Adrenal gland (tissue), 9 donors: ENCODE measurements at regions not wholly inside any gene's neighbourhood (a gene's known extent, or its start where the extent isn't known, plus 50 kb on each side); places are given as distances from the start of the nearest gene placed in this dataset.
A peak's percentile ranks its signal among the peaks of the same experiment; 100 is the strongest.

Experiments used
- DNase-seq, 7 donors: peaks; one replicate each; pipeline ENCODE4 v3.0.0-alpha.2; 2019 to 2020
- H3K27ac ChIP-seq, 5 donors: fragments of 200-600 bp; sonication (generic) in 4 of 5; 1 replicate in 3 of 5; 2 replicates in 2 of 5; pipeline versions ENCODE4 v1.5.1 to v1.8.0; 2016 to 2020; ENCODE audit warnings: mild to moderate bottlenecking in 1 of 5
- H3K27me3 ChIP-seq: fragments of 200-600 bp; 2 replicates; pipeline ENCODE4 v1.8.0; 2021
- H3K36me3 ChIP-seq, 2 donors: fragments of 200-600 bp; replicated peaks in 1 of 2; 1 replicate in 1 of 2; 2 replicates in 1 of 2; pipeline versions ENCODE4 v1.5.1 to v1.8.0; 2018 to 2022
- H3K4me1 ChIP-seq, 2 donors: fragments of 200-600 bp; replicated peaks in 1 of 2; 1 replicate in 1 of 2; 2 replicates in 1 of 2; pipeline versions ENCODE4 v1.5.1 to v1.8.0; 2018 to 2021
- H3K4me3 ChIP-seq, 4 donors: fragments of 200-600 bp; sonication (generic) in 3 of 4; one replicate each; pipeline ENCODE4 v1.5.1; 2016 to 2018
- H3K9me3 ChIP-seq, 3 donors: fragments of 200-600 bp; sonication (generic) in 1 of 3; replicated peaks in 1 of 3; 1 replicate in 2 of 3; 2 replicates in 1 of 3; pipeline versions ENCODE4 v1.5.1 to v1.8.0; 2016 to 2021
- CTCF ChIP-seq, 6 experiments: fragments of 450-650 bp in 4 of 6; fragments of 200-600 bp in 2 of 6; sonication (generic) in 1 of 6; IDR thresholded peaks; 1 replicate in 5 of 6; 2 replicates in 1 of 6; pipeline versions ENCODE4 v1.5.1 to v1.8.0; 2016 to 2021; ENCODE audit warnings: antibody characterized with exemption in 6 of 6, mild to moderate bottlenecking in 2 of 6, moderate library complexity in 1 of 6
- POLR2A ChIP-seq, 2 donors: fragments of 450-650 bp; IDR thresholded peaks; one replicate each; pipeline ENCODE4 v1.6.1; 2017; ENCODE audit warnings: antibody characterized with exemption in 2 of 2, mild to moderate bottlenecking in 2 of 2, moderate library complexity in 1 of 2
- WGBS, 4 donors: extraction: QIAGEN DNeasy Blood & Tissue Kit in 2 of 4; methylation state at CpG; one replicate each; pipeline versions ENCODE4 v1.1.5 to v1.1.7; 2013 to 2017; 5-methylcytosine and 5-hydroxymethylcytosine counted together
- intact Hi-C, 2 donors: fragments of 100-400 bp; cut with DNase I; formaldehyde crosslinking; loops; one replicate each; pipeline versions ENCODE4 v1.14.1 to v1.15.0; 2022 to 2023
- donor health status: healthy with polysubstance abuse.
- donor health status: Bipolar disorder and iron deficiency.
- donor health status: DM: yes; HTN: yes; CAD: no.
- donor health status: DM: no; HTN: no; CAD: no.
- donor health status: DM: no; HTN: no; CAD: no.

DNA sequence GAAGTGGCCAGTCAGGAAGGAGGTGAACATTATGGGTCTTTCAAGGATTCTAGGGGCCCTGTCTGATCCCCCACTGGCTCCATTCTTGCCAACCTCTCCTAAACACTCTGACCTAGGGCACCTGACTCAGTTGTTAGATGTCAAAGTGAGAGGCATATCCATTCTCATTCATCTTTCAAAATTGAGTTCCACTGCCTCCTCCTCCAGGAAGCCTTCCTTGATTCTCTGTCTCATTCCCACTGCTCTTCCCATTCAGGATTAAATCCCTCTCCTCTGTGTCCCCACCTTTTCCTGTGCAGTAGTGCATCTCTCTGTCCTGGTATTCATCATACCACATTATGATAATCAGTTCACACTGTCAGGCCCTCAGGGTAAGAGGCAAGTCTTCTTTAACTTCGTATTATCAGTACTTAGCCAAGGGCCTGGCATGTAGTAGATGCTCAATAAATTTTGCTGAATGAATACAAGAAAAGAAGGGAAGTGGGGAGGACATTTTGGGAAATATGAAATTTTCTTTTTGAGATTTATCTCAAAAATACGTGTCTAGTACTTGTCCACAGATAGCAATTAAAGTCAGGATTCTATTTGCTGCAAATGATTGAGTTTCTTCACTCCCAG lies 61.8 kb upstream of the ITPKB start:
- no peaks in the 10 kb centered on the region for H3K27me3 ChIP-seq
- H3K4me3 ChIP-seq = no peak overlapping the region
- no peaks in the 10 kb centered on the region for H3K9me3 ChIP-seq
- no peak overlapping the region for H3K27ac ChIP-seq
- no peaks in the 10 kb centered on the region for H3K4me1 ChIP-seq
- WGBS, 4 donors = 67 to 82% (median 79%) methylated on average over 2 of the region's 2 CpGs
- TF ChIP-seq POLR2A (IDR thresholded peaks at IDR 0.05) (no peak), CTCF (IDR thresholded peaks at IDR 0.05) (no peak)
- intact Hi-C loops = no loop called here
- no peak for DNase-seq
- no peaks in the 10 kb centered on the region for H3K36me3 ChIP-seq

GRCh38 chr1:226799634-226800281 lies 60.7 kb upstream of the ITPKB start:
- H3K27ac ChIP-seq = peak overlapping the region in 1 of 5 donors; percentile 40
- no peaks in the 10 kb centered on the region for H3K36me3 ChIP-seq
- no peaks in the 10 kb centered on the region for H3K4me1 ChIP-seq
- H3K4me3 ChIP-seq = no peak overlapping the region
- no peaks in the 10 kb centered on the region for H3K9me3 ChIP-seq
- WGBS, 4 donors = 77 to 87% (median 80%) methylated on average over 12 of the region's 12 CpGs
- intact Hi-C loops = no loop called here
- no peak for DNase-seq
- no peak for TF ChIP-seq CTCF (IDR thresholded peaks at IDR 0.05)
- no peak for TF ChIP-seq POLR2A (IDR thresholded peaks at IDR 0.05)
- H3K27me3 ChIP-seq = no peaks in the 10 kb centered on the region

DNA sequence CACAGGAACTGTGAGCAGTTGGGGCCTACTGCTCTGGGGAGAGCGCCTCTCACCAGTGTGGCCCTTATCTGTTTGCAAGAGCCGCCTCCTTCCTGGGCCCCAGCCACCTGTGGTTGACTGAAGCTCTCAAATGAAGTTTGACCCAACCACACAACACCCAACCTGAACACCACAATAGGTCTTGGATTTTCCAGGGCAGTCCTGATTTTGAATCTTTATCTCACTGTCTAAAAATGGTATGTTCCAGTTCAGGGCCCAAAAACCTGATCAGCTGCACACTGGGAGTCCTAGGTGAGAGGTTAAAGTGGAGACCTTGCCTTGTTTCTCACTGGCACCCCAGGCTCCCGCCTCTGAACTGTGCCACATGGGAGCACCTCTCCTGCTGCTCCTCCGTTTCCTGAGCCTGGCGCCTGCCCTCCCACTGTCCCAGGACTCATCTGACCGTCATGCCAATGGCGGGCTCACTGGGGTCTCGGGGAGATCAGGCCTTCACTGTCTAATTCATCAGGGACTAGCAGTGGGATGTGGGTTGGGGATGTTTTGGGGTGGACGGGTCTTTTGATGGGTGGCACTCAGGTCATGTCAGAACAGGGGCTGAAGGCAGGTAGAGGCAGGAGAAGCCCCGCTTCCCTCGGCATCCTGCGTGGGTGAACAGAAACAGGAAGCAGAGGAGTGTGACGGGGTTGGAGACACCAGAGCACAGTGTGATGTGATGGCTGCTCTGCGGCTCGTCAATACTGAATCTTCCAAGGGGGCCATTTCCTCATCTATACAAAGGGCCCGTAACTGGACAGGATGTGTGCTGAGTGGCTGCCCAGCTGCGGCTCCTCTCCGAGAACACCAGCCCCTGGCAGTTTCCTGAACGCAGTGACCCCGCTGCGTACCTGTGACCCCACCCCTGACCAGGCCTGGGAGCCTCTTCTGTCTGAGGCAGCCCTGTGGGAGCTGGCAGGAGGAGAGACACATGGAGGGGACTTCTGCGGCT lies 59.6 kb upstream of the ITPKB start:
- WGBS, 4 donors = 72 to 76% (median 76%) methylated on average over 19 to 22 of the region's 22 CpGs
- Histone ChIP-seq H3K36me3 (no peaks in the 10 kb centered on the region), H3K27ac (peak overlapping the region in 1 of 5 donors; percentile 40), H3K27me3 (no peaks in the 10 kb centered on the region), H3K4me1 (no peaks in the 10 kb centered on the region), H3K4me3 (no peak overlapping the region), H3K9me3 (no peaks in the 10 kb centered on the region)
- TF ChIP-seq CTCF (IDR thresholded peaks at IDR 0.05) = no peak
- no peak for TF ChIP-seq POLR2A (IDR thresholded peaks at IDR 0.05)
- DNase-seq = peak in 2 of 7 donors; percentile 20 to 31
- intact Hi-C loops = no loop called here

GRCh38 chr1:226797151-226797550 lies 58.1 kb upstream of the ITPKB start:
- intact Hi-C loops = no loop called here
- WGBS, 4 donors = 88 to 98% (median 90%) methylated on average over 4 to 5 of the region's 5 CpGs
- DNase-seq = no peak
- TF ChIP-seq POLR2A (IDR thresholded peaks at IDR 0.05) (no peak), CTCF (IDR thresholded peaks at IDR 0.05) (no peak)
- Histone ChIP-seq H3K9me3 (no peaks in the 10 kb centered on the region), H3K36me3 (no peaks in the 10 kb centered on the region), H3K27ac (no peak overlapping the region), H3K4me1 (no peaks in the 10 kb centered on the region), H3K27me3 (no peaks in the 10 kb centered on the region), H3K4me3 (no peak overlapping the region)
